Daoy (cell line): ENCODE measurements at regions not wholly inside any gene's neighbourhood (a gene's known extent, or its start where the extent isn't known, plus 50 kb on each side); places are given as distances from the start of the nearest gene placed in this dataset.

ENCODE experiments used
- DNase-seq: peaks from one replicate; pipeline ENCODE4 v3.0.0-alpha.2; 2015; ENCODE audit warnings: low read depth

DNA sequence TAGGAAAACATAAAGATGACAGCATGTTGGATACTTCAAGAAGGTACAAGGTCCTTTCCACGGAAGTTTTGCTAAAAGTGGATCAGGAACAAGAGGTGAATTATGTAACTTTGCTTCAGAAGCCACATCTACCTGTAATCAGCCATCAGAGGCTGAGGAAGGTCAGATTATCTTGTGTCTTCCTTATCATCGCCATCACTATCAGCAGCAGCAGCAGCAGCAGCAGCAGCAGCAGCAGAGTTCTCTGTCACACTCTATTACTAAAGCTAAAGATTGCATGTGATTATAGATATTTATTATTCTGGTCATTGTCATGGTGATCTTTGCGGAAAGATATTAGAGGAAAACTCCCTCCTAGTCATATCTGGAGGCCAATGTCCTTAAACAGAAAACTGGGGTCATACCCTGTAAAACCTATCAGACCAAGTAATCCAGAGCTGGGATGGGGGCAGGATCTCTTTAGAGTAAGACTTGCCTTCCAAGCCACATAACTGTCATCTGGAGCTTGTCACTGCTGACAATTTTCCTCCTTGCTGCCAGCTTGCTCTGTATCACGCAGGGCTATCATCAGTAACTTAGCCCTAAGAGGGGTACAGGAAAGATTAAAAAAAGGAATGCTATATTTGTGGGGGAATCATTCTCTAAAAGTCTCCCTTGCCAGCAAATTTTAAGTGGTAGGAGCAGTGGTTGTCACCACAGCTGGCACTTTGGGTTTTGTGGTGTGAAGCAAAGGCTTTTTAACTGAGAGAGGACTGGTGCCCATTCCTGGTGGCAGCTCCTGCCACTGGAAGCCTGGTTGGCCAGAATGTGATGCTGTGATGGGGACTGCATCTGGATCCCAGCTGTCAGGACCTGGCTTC is 130.9 kb upstream of the RASGRP1 start:
- DNase-seq, result no peak

DNA sequence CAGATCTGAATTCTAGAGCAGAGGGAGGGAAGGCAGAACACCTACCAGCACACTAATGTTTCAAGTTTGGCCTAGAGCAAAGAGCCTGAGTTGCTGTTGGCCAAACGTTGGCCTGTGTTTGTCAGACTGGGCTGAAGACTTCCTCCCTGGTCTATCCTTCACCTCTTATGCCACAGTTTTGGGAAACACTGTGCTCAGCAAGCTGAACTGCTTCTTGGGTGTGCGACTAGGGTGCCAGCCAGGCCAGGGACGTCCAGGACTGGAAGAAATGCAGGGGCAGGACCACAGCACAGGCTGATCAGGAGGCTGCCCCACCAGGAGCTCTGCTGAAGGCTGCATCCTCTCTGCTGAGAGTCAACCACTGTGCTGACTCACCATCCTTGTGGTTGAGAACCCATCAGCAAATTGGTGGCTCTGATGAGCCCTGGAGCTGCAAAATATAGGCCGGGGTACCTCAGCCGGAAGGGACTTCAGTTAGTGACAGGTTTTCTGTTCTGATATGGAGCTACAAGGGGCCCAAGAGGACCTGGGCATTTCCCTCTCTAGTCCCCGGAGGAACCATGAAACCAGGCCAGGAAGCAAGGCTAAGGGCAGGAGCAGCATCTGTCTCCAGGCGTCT is 131.6 kb upstream of the RASGRP1 start:
- DNase-seq, result peak; percentile 74

DNA sequence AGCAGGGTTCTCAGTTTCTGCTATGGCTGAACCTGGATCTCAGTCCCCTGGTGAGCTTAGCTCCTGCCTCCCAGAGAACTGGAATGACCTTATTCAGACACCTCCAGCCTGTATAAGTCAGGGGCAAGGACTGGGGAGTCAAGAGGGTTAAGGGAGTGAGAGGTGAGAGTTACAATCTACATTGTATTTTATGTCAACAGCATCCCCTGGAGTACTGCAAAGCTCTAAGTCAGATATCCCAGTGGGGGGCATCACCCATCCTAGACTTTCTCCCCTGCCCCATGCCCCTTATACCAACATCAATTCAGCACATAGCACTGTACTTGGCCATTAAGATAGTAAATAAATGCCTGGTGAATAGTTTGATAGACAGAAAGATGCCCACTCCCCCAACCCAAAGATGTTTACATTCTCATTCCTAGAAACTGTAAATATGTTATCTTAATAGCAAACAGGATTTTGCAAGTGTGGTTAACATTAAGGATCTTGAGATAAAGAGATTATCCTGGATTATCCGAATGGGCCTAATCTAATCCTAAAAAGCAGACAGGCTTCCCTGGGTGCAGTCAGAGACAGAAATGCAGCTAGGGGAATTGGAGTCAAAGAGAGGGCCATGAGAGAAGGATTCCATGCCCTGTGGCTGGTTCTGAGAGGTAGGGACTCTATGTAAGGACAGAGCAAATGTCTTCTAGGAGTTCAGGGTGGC is 132.3 kb upstream of the RASGRP1 start:
- DNase-seq, result no peak

DNA sequence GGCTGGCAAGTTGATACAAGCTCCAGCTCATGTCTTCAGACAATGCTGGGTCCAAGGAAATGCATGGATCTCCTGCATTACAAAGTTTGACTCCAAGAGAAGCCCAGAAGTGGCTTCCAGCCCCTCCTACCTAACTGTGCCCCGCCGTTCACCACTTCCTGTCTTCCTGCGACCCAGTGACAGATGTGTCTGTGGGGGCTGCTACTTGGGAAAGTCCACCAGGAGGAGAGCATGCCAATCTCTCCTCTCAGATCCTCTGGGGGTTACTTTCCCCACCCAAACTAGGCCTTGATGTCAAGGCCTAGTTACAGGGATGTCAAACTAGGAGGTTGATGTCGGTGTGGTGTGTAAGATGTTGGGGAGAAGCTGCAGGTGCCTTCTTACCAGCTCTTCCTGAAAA is 133.6 kb upstream of the RASGRP1 start:
- DNase-seq, result no peak

DNA sequence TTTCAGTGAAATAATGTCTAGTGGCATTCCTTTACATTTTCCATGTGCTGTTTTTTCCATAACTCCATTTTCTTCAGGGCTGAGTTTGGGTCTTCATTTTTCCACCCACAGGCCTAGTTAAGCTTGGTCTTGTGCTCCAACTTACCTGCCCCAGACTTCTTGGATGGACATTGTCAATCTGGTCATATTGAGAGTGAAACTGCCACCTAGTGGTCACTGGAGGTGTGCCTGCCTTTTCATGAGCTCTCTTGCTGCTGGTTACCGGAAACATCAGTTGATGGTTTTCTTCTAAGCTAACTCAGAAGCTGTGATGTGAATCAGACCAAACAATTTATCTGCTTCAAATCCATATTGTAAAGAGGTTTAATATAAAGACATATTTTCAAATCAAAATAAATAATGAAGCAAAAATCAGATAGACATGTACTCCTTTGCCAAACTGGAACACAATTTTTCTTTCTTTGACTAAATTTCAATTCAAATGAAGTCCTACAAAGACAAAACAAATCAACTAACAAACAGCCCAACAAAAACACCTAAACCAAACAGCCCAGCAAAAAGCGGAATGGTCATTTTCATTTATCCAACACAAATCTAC is 135.1 kb upstream of the RASGRP1 start:
- DNase-seq, result peak; percentile 59

DNA sequence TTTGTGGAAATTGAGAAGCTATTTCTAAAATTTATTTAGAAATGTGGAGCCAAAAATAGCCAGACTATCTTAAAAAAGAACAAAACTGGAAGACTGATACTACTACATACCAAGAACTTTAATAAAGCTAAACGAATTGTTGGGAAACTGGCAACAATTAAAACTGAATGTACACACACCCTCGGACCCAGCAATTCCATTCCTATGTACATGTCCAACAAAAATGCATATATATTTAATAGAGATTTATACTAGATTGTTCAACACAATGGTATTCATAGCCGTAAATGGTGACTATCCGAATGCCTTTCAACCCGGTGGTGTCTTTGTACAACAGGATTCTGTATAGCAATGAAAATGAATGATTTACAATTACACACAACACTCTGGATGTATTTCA is 136.5 kb upstream of the RASGRP1 start:
- DNase-seq, result no peak

DNA sequence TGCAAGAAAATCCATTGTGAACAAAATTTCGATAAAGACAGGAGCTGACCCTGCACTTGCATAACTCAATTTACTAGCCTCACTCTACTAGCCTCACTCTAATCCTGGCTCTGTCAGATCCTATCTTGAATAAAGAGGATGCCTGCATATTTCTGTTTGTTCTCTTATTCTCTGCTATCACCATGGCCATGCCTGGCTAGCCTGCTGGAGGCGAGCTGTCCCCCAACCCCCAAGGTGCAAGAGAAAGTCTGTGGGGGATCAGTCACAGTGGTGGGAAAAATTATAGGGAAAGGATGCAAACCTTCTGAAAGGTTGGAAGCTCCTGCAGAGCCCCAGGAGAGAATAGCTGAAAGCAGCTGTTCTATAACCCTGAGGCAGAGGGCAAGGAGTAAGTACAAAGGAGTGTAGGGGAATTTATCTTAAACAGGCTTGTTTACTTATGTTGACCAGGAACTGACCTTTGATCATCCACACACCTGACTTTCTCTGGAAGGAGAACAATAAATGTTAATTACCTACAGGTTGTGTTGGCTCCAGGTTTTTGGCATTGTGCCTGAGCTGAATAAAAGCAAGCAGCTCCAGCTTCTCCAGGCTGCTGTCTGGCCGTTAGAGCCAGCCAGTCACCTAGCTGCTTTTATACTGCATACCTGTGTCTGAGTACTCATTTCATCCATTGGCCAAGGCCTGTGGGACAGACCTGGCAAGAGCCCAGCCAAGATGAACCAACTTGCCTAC is 137.7 kb upstream of the RASGRP1 start:
- DNase-seq, result no peak

DNA sequence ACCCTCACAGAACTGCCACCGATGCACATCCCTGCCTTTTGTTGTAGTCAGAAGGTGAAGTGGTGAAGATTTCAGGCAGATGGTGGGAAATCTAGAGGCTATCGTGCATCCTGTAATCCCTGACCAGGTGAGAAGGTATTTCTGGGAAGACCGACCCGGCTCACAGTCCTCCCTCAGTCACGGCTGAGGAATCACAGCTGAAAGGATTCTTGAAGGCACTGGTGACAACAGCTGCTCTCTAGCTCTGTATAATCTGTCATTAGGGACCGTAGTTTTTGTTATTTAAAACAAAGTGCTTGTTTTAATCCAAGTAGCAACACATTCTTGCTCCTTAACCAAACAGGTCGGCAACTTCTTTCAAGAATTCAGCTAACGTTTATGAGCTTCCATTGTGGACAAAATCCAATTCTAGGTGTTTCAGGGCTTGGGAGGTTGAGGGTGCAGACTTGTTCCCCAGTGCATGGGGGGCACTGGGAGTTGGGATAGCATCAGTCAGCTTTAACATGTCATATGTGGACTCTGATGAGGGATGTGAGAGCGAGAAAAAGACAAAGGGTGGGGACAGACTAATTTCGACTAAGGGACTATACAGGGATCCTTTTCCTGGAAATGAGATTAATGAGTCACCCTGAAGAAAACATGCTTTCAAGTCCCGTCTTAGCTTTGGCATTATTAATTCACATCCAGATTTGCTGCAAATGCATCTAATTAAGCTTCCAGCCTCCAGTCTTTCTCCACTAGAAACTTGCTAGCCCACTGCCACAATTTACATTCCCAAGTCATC is 141.0 kb upstream of the RASGRP1 start:
- no peak for DNase-seq

DNA sequence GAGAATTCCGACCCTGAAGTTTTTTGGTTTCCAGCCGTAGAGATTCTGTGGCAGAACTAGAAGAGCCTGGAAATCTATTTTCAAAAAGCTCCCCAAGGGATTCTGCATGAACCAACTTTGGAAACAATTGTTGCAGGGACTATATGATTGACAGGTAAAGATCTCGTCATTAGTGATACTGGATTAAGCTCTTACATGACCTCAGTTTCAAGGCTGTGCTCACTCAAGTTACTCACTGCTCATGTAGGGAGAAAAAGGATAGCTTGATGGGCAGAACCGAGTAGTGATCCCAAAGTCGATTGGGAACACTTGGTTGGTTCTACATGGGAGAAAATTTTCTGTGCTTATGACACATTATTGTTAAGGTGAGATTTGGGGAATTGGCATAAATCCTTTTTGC is 142.3 kb upstream of the RASGRP1 start:
- no peak for DNase-seq

DNA sequence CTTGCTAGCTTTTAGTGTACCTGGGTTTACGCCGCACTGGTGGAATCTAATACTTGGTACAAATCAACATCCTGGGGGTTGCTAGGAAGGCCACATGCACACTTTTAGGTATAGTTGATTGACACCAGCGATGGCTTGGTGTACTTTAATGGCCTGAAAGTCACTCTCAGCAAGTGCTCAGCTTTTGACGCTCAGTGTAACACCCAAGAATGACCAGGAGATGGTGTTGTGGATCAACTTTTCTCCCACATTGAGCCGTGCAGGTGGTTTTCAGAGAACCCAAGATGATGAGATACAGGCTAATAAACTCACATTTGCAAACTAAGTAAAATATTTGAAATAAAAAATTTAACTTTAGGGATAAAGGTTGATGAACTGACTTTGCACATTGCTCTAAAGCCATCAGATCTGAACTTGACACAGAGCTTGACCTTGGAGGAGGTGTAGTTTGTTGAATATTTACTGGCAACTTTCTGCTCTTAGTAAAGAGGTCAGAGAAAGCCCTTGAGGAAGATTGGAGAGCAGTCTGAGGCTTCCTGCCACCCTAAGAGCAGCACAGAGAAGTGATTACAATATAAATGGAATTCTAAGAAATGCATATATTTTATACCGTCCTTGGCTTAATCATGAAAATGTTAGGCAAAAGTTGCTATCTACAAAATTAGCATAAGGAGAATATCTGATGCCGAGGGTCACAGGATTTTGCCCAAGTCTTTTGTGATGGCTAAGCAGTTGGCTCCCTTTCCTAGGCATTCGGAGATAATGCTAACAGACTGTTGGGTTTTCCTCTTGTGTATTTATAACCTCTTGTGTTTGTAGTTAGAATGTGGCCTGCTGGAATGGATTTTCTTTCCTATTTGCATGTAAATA is 143.4 kb upstream of the RASGRP1 start:
- DNase-seq, result peak; percentile 72

DNA sequence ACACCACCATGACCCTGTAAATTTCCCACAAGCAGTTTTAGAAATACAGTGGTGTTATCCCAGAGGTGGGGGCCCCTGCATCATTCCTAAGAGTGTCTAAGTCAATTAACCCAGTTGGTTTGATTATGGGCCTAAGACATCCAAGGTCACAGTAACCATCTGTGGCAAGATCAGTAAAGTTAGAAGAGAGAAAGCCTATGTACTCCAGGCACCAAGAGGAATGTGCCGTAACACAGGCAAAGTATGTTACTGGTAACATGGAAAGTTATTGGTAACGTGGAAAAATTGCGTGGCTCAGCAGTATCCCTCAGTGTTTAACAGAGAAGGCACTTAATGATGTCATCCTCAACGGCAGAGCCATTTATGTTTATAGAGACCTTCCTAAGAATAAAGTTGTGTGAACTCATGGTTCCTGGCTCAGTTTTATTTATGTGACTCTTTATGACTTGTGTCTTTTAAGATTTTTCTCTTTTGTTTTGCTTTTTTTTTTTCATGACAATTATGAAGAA is 144.1 kb upstream of the RASGRP1 start:
- DNase-seq, result no peak

DNA sequence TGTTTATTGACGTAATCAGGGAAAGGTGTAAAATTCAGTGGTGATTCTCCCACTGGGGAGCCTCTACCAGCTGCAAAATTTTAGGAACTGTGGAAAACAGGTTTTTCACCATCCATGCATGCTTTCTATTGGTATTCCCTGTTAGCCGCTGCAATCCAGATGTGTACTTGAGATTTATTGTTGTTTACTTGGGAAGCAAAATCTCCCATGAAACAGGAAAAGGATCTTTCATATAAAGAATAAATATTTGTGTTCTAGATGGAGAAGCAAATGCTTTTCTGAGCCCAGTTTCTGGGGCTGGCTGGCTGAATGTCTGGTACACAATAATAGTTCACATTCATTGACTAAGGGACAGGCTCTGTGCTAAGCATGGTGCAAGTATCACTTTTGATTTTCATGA is 144.6 kb upstream of the RASGRP1 start:
- no peak for DNase-seq

DNA sequence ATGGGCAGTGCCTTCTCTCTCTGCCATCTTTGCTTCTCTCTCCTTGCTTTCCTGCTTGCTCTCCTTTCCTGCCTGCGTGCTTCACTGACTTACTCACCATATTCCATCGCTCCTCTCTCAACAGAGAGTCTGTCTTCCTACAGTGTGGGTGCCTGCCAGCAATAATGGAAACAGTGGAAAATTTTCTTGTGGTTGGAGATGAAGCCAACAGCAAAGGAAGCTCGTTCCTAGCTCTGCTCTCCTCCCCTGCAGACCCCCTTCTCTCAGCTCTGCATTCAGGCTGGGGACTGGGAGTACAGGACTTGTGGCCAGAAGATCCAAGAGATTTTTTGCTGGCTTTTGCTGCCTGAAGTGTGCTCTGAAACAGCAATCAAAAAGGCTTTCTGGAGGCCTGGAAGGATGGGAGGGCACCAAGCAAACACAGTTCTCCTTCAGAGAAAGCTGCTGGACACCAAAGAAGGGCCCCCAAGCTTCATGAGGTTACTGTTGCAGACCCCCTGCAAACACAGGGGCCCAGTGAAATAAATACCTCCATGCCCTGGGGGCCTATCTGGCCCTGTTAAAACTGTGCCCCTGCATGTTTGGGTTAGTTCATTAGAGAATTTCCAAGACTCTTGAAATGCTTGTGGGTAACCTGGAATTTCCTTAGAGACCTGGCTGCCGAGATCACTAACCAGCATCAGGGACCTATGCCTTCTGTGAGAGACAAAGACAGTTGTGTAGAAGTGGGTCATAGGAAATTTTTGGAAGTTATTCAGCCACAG is 149.9 kb upstream of the RASGRP1 start:
- peak; percentile 91 for DNase-seq

DNA sequence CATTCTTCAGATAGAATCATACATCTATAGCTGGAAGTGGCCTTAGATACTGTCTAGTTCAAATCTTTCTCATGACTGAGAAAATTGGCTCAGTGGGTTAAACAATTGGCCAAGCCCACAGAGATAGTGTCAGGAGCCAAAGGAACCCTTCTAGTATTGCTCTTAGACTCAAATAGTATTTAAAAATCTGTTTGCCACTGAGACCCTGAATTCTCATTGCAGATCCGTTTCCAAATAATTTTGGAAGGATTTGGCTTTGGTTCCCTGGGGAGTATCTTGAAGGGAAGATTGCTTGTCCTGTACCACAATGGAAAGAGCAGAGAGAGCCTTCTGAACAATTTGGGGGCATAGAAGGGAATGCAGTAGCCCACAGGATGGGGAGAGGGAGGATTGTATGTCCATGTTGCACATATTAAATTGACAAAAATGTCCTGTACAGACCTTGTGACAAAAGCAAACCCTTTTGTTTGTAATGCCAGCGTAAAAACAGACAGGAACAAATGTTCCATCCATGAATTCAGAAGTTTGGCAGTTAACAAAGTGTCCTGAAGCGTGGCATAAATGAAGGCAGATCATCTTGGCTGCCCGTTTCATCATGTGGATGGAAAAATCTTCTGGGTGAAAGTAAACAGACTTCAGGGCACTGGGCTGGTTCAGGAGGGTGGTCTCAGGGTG is 156.4 kb upstream of the RASGRP1 start:
- DNase-seq, result no peak

DNA sequence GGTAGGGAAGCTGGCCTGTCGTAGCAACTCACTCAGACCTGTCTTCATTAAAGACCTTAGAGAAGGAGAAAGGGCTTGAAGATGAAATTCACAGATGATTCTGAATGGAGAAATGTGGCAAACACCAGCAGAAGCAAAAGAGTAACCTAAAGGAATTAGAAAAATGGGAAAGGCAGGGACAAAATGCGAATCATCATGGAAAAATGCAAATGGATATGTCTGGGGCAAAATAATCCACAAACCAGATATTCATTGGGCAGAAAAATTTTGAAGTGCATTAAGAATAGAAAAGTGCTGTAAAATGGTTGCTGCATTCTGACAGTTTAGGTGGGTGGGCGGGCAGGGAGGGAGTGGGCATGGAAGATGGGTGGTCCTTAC is 156.9 kb upstream of the RASGRP1 start:
- DNase-seq, result no peak

DNA sequence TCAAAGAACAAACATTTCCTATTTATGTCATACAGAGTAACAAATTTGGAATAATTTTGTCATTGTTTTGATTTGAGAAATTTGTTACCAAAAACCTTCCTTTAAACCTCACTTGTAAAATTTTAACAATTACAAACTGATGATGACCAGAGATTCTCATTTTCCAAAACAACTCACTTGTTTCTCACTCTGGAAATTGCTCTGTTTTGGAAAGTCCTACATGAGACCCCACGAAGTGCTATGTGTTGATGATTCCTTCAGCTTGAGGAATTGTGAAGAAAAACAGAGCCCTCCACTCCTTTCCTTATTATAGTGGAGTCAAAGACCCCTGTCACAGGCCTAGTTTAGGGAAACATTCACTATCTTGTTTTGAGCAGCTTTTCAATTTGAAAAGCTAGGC is 157.6 kb upstream of the RASGRP1 start:
- no peak for DNase-seq

DNA sequence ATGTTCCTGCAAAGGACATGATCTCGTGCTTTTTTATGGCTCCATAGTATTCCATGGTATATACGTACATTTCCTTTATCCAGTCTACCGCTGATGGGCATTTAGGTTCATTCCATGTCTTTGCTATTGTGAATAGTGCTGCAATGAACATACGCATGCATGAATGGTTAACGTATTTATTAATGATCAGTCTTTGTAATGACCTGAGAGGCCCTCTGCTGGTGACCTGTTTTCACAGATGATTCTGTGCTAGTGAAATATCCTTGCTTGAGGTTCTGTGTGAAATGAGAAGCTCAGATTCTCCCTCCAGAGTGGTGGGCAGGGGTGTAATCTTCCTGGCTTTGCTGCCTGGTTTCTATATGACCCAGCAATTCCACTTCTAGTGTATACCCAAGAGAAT is 160.2 kb upstream of the RASGRP1 start:
- no peak for DNase-seq

DNA sequence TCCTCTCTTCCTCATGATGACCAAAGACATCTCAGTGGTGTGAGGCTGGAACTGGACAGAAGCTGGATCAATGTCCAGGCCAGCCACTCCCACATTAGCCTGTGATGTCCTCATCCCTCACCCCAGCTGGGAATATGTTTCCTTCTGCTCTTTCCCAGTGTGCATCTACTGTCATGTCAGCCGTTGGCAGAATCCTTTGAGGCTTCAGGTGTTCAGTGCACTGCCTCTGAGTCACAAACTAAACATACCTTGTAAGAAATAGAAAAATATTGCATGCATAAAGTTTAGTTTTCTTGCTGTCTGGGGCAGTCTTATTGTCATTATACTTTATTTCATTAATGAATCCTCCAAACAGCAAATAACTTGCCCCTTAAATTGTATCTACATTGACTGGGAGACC is 161.6 kb upstream of the RASGRP1 start:
- DNase-seq, result no peak

DNA sequence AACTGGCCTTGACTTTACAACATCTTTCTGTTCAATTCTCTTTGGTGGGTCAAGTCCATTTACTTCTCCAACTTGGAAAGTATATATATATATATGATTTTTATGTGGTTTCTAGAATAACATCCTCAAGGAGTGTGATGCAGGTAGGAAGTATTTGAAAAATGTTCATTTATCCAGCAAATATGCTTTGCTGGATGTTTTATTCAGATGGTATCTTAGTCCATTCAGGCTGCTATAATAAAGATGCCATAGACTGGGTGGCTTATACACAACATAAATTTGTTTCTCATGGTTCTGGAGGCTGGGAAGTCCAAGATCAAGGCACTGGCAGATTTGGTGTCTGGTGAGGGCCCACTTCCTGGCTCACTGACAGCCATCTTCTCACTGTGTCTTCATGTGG is 168.7 kb upstream of the RASGRP1 start:
- no peak for DNase-seq
